ENCODE measurements at regions not wholly inside any gene's neighbourhood (a gene's known extent, or its start where the extent isn't known, plus 50 kb on each side); places are given as distances from the start of the nearest gene placed in this dataset.
"Not testable (repeated sequence)": the region's sequence is repeated elsewhere in the genome, so short reads cannot be mapped to it uniquely, and the experiment has no call there.

- DNase-seq: no peak
Measured at GRCh38 chr4:166153548-166153947, 280.5 kb downstream of the TLL1 start.

- DNase-seq: no peak
Measured at GRCh38 chr4:166162327-166162726, 289.3 kb downstream of the TLL1 start.

GRCh38 chr4:166165829-166166420 is 292.9 kb downstream of the TLL1 start:
- peak; percentile 60 for DNase-seq

GRCh38 chr4:166169111-166169510 is 296.1 kb downstream of the TLL1 start:
- peak; percentile 3 for DNase-seq

GRCh38 chr4:166172619-166173018 is 299.6 kb downstream of the TLL1 start:
- peak; percentile 4 for DNase-seq

GRCh38 chr4:166174717-166175490 is 301.9 kb downstream of the TLL1 start:
- no peak for DNase-seq

- no peak for DNase-seq
Measured at GRCh38 chr4:166182145-166182544, 309.1 kb downstream of the TLL1 start.

- no peak for DNase-seq
Measured at GRCh38 chr4:166195101-166195500, 322.1 kb downstream of the TLL1 start.

GRCh38 chr4:166197166-166197565 is 324.1 kb downstream of the TLL1 start:
- no peak for DNase-seq

GRCh38 chr4:166198041-166198440 is 325.0 kb downstream of the TLL1 start:
- DNase-seq: no peak

- DNase-seq: no peak
Measured at GRCh38 chr4:166198516-166199310, 325.7 kb downstream of the TLL1 start.

GRCh38 chr4:166202991-166203390 is 330.0 kb downstream of the TLL1 start:
- DNase-seq: no peak

- DNase-seq: not testable (repeated sequence)
Measured at GRCh38 chr4:166212326-166212725, 339.3 kb downstream of the TLL1 start.

- DNase-seq: no peak
Measured at GRCh38 chr4:166222271-166222670, 349.2 kb downstream of the TLL1 start.

- no peak for DNase-seq
Measured at GRCh38 chr4:166228112-166228511, 355.1 kb downstream of the TLL1 start.

- DNase-seq: no peak
Measured at GRCh38 chr4:166229799-166230198, 356.8 kb downstream of the TLL1 start.

GRCh38 chr4:166230841-166231240 is 357.8 kb downstream of the TLL1 start:
- no peak for DNase-seq

- no peak for DNase-seq
Measured at GRCh38 chr4:166239354-166239753, 366.3 kb downstream of the TLL1 start.

- DNase-seq: peak; percentile 8
Measured at GRCh38 chr4:166252487-166253402, 379.7 kb downstream of the TLL1 start.

GRCh38 chr4:166257276-166257675 is 384.2 kb downstream of the TLL1 start:
- DNase-seq: no peak

GRCh38 chr4:166257891-166258290 is 384.9 kb downstream of the TLL1 start:
- DNase-seq: no peak

- no peak for DNase-seq
Measured at GRCh38 chr4:166259081-166259480, 386.0 kb downstream of the TLL1 start.

Data from RPMI8226 (cell line).